AG10803 (cell line): ENCODE measurements at regions not wholly inside any gene's neighbourhood (a gene's known extent, or its start where the extent isn't known, plus 50 kb on each side); places are given as distances from the start of the nearest gene placed in this dataset.
"Not testable (repeated sequence)": the region's sequence is repeated elsewhere in the genome, so short reads cannot be mapped to it uniquely, and the experiment has no call there.

Experiments
- DNase-seq: peaks from one replicate; pipeline ENCODE4 v3.0.0; 2010; ENCODE audit warnings: low read depth
- H3K4me3 ChIP-seq: 2 replicates; pipeline ENCODE4 v1.5.1; 2011; ENCODE audit warnings: mild to moderate bottlenecking, low read length, control low read depth
- CTCF ChIP-seq: conservative IDR thresholded peaks from 2 replicates; pipeline ENCODE4 v1.5.1; 2011; ENCODE audit warnings: mild to moderate bottlenecking, low read length, control low read depth, inconsistent platforms

- DNase-seq, H3K4me3 ChIP-seq: not testable (repeated sequence)
Observed at GRCh38 chr16:31581065-31581464, 53.4 kb downstream of the AHSP start.

- not testable (repeated sequence) for H3K4me3 ChIP-seq, DNase-seq
Observed at GRCh38 chr16:31601737-31602384, 74.2 kb downstream of the AHSP start.

- H3K4me3 ChIP-seq = no peak overlapping the region
- no peak for TF ChIP-seq CTCF
- no peak for DNase-seq
Observed at GRCh38 chr16:31618130-31618529, 90.4 kb downstream of the AHSP start.

- no peak for DNase-seq
- no peak for TF ChIP-seq CTCF
- H3K4me3 ChIP-seq = no peak overlapping the region
Observed at GRCh38 chr16:31636433-31636832, 108.7 kb downstream of the AHSP start.

GRCh38 chr16:31641279-31641678 lies 113.6 kb downstream of the AHSP start:
- DNase-seq = no peak
- TF ChIP-seq CTCF = no peak
- H3K4me3 ChIP-seq = no peak overlapping the region

- not testable (repeated sequence) for H3K4me3 ChIP-seq, DNase-seq
Observed at GRCh38 chr16:31655674-31656073, 128.0 kb downstream of the AHSP start.

GRCh38 chr16:31664683-31665482 lies 137.2 kb downstream of the AHSP start:
- H3K4me3 ChIP-seq = no peak overlapping the region
- peak; percentile 5 for DNase-seq
- no peak for TF ChIP-seq CTCF

GRCh38 chr16:31674686-31675085 lies 147.0 kb downstream of the AHSP start:
- no peak overlapping the region for H3K4me3 ChIP-seq
- no peak for DNase-seq
- TF ChIP-seq CTCF = no peak
